NB4 (cell line): ENCODE measurements at regions not wholly inside any gene's neighbourhood (a gene's known extent, or its start where the extent isn't known, plus 50 kb on each side); places are given as distances from the start of the nearest gene placed in this dataset.

ENCODE experiments used
- CTCF ChIP-seq: IDR thresholded peaks from one replicate; pipeline ENCODE4 v1.5.1; 2012; ENCODE audit warnings: low read depth, low read length
- MAX ChIP-seq: IDR thresholded peaks from 2 replicates; pipeline ENCODE4 v1.6.1; 2011; ENCODE audit warnings: low read depth, low read length
- MYC ChIP-seq: IDR thresholded peaks from 2 replicates; pipeline ENCODE4 v1.6.1; 2011; ENCODE audit warnings: low read depth, low read length
- POLR2A ChIP-seq: IDR thresholded peaks from 2 replicates; pipeline ENCODE4 v1.6.1; 2011; ENCODE audit warnings: mild to moderate bottlenecking; ENCODE audit not compliant: insufficient read length; ENCODE audit errors: extremely low read depth

GRCh38 chr12:132438726-132439125, 51.2 kb upstream of the FBRSL1 start:
- TF ChIP-seq CTCF (no peak), MAX (no peak), MYC (no peak), POLR2A (no peak)
